ENCODE measurements at regions not wholly inside any gene's neighbourhood (a gene's known extent, or its start where the extent isn't known, plus 50 kb on each side); places are given as distances from the start of the nearest gene placed in this dataset.

DNA sequence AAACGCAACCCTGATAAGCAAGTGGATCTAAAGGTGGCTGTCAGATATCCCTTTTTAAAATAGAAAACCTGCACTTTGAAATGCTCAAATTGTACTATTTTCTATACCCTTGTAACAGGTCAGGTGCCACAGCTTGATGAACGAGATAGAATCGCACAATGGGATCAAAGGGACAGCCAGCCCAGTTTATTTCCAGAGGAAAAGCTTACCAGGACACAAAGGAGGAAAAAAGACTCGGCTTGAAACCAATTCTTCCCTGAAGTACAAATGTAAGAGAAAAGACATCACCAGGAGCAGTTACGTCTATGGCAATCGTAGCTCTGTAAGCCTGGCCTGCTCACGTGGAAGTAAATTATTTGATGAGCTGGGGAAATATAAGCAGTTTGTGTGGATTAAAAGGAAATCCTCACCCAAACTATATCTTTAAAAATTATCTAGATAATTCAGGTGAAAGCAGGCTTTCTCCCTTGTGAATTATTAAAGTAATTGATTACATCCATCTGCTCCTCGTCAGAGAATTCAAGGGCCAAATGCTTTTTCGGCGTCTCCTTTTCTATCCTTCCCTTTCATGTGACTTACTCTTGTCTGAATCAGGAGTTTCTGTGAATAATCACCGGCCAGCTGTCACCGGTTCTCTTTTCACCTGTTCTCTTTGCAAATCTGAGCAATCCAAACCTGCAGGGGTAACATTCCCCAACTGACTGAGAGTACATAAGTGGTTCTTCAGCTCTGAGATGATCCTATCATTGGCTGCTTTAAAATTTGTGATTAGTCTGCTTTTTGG is 339.2 kb upstream of the ONECUT1 start:
- CTCF ChIA-PET (ENCODE audit: low intra/inter-chr PET ratio): no interaction called here
- WGBS (ENCODE audit: insufficient coverage, low coverage, missing lambda C conversion rate): 2% methylated on average over 12 of the region's 12 CpGs
- TF ChIP-seq ATF7 (IDR thresholded peaks at IDR 0.05) (no peak), KDM5B (IDR thresholded peaks at IDR 0.05; ENCODE audit: insufficient replicate concordance, low read depth, low read length) (no peak), POLR3G (IDR thresholded peaks at IDR 0.05; ENCODE audit: extremely low read depth, insufficient read length, insufficient replicate concordance) (no peak), ZNF76 (CRISPR knock-in tag; IDR thresholded peaks at IDR 0.05; ENCODE audit: borderline replicate concordance) (no peak), HNRNPL (IDR thresholded peaks at IDR 0.05; ENCODE audit: low read depth, low read length) (no peak), ZNF224 (CRISPR knock-in tag; IDR thresholded peaks at IDR 0.05) (no peak), RHOXF2B (CRISPR knock-in tag; conservative IDR thresholded peaks at IDR 0.05) (no peak), ZKSCAN8 (CRISPR knock-in tag; IDR thresholded peaks at IDR 0.05) (no peak), HDAC6 (IDR thresholded peaks at IDR 0.05; ENCODE audit: low read depth, low read length) (no peak), COPS2 (conservative IDR thresholded peaks at IDR 0.05) (no peak), AFF4 (CRISPR knock-in tag; IDR thresholded peaks at IDR 0.05) (no peak), RFX7 (CRISPR knock-in tag; IDR thresholded peaks at IDR 0.05) (no peak)
- TF ChIP-seq, protein P1, sequence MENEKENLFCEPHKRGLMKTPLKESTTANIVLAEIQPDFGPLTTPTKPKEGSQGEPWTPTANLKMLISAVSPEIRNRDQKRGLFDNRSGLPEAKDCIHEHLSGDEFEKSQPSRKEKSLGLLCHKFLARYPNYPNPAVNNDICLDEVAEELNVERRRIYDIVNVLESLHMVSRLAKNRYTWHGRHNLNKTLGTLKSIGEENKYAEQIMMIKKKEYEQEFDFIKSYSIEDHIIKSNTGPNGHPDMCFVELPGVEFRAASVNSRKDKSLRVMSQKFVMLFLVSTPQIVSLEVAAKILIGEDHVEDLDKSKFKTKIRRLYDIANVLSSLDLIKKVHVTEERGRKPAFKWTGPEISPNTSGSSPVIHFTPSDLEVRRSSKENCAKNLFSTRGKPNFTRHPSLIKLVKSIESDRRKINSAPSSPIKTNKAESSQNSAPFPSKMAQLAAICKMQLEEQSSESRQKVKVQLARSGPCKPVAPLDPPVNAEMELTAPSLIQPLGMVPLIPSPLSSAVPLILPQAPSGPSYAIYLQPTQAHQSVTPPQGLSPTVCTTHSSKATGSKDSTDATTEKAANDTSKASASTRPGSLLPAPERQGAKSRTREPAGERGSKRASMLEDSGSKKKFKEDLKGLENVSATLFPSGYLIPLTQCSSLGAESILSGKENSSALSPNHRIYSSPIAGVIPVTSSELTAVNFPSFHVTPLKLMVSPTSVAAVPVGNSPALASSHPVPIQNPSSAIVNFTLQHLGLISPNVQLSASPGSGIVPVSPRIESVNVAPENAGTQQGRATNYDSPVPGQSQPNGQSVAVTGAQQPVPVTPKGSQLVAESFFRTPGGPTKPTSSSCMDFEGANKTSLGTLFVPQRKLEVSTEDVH (IDR thresholded peaks at IDR 0.05; ENCODE audit: low read depth, partially characterized antibody): no peak
- TF ChIP-seq, protein P2, sequence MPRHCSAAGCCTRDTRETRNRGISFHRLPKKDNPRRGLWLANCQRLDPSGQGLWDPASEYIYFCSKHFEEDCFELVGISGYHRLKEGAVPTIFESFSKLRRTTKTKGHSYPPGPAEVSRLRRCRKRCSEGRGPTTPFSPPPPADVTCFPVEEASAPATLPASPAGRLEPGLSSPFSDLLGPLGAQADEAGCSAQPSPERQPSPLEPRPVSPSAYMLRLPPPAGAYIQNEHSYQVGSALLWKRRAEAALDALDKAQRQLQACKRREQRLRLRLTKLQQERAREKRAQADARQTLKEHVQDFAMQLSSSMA (CRISPR knock-in tag; IDR thresholded peaks at IDR 0.05): no peak
- ATAC-seq (no peak), DNase-seq (ENCODE audit: extremely low read depth in 1 of 4, low spot score in 3 of 4) (no peak), FAIRE-seq (no peak)
- Histone ChIP-seq H3K79me2 (ENCODE audit: control insufficient read depth, insufficient read depth, low read length) (no peaks in the 10 kb centered on the region), H3K9me3 (replicated peaks; ENCODE audit: control insufficient read depth, insufficient read depth, low read depth, low read length) (0 out of 2 replicates have a peak, but pooled peaks cover 2% of the 10 kb centered on the region), H3K4me2 (ENCODE audit: insufficient read depth, low read length) (no peak overlapping the region), H3K9me1 (ENCODE audit: control insufficient read depth, insufficient read depth, low read length) (no peaks in the 10 kb centered on the region), H2AFZ (ENCODE audit: low read depth, low read length) (no peak overlapping the region), H4K20me1 (replicated peaks; ENCODE audit: control insufficient read depth, insufficient read depth, low read length) (no peaks in the 10 kb centered on the region), H3K4me1 (replicated peaks in 1 of 2; ENCODE audit: control insufficient read depth in 2 of 2, insufficient read depth in 2 of 2, low read length in 2 of 2) (no peaks in the 10 kb centered on the region), H3K9ac (ENCODE audit: insufficient read depth in 1 of 2, low read depth in 2 of 2, low read length in 2 of 2) (no peak overlapping the region), H3K36me3 (ENCODE audit: control insufficient read depth, insufficient read depth, low read length) (no peaks in the 10 kb centered on the region), H3K27me3 (ENCODE audit: control insufficient read depth in 2 of 2, insufficient read depth in 2 of 2, low read length in 2 of 2) (no peaks in the 10 kb centered on the region), H3K27ac (ENCODE audit: extremely low read depth, low read depth, low read length) (no peak overlapping the region), H3K4me3 (no peak overlapping the region)
- BruUV-seq (replicated peaks): no TSS peak
- intact Hi-C loops (cut with micrococcal nuclease) (no loop called here), in situ Hi-C loops (cut with MboI) (no loop called here)
- POLR2A ChIA-PET: no interaction called here
